Stomach smooth muscle (tissue), 2 donors: ENCODE measurements at regions not wholly inside any gene's neighbourhood (a gene's known extent, or its start where the extent isn't known, plus 50 kb on each side); places are given as distances from the start of the nearest gene placed in this dataset.

ENCODE experiments used
- H3K27ac ChIP-seq: one replicate; pipeline ENCODE4 v1.7.0; 2013; ENCODE audit warnings: mild to moderate bottlenecking, low read length, inconsistent platforms
- H3K27me3 ChIP-seq, 2 donors: one replicate each; pipeline ENCODE4 v1.7.0; 2013; ENCODE audit warnings: low read length in 2 of 2; ENCODE audit not compliant: insufficient read depth in 2 of 2, control insufficient read depth in 1 of 2
- H3K36me3 ChIP-seq, 2 donors: one replicate each; pipeline ENCODE4 v1.7.0; 2013; ENCODE audit warnings: low read length in 2 of 2; ENCODE audit not compliant: control insufficient read depth in 2 of 2, insufficient read depth in 2 of 2
- H3K4me1 ChIP-seq: one replicate; pipeline ENCODE4 v1.7.0; 2013; ENCODE audit warnings: low read length; ENCODE audit not compliant: control insufficient read depth, insufficient read depth
- H3K4me3 ChIP-seq, 2 donors: one replicate each; pipeline ENCODE4 v1.7.0; 2013; ENCODE audit warnings: low read length in 2 of 2
- H3K9ac ChIP-seq, 2 donors: one replicate each; pipeline ENCODE4 v1.7.0; 2013; ENCODE audit warnings: low read length in 2 of 2, mild to moderate bottlenecking in 1 of 2
- H3K9me3 ChIP-seq, 2 donors: one replicate each; pipeline ENCODE4 v1.7.0; 2013; ENCODE audit warnings: low read length in 2 of 2; ENCODE audit not compliant: control insufficient read depth in 2 of 2
- donor health status: healthy.
- donor health status: Pancreatic carcinoma.

DNA sequence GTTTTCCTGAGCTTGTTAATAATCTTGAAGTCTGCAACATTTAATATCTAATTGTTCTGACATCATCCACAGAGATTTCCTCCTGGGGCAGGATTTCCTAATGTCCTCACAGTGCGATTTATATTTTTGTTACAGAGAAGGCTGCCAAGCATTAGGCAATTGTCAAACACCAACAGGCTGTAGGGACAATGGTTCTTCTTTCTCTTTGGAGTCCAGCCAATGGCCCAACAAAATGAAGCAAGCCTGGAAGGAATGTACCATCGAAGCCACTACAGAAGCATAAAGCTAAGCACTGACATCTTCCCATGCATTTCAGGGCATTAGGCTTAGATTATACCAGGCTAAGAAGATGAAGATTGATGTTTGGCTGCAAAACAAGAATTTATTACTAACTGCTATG lies 173.0 kb upstream of the FRMD4B start:
- H3K36me3 ChIP-seq: no peaks in the 10 kb centered on the region
- no peaks in the 10 kb centered on the region for H3K9me3 ChIP-seq
- H3K27me3 ChIP-seq: no peaks in the 10 kb centered on the region
- no peak overlapping the region for H3K9ac ChIP-seq
- H3K27ac ChIP-seq: no peak overlapping the region
- H3K4me3 ChIP-seq: no peak overlapping the region
- H3K4me1 ChIP-seq: no peaks in the 10 kb centered on the region

DNA sequence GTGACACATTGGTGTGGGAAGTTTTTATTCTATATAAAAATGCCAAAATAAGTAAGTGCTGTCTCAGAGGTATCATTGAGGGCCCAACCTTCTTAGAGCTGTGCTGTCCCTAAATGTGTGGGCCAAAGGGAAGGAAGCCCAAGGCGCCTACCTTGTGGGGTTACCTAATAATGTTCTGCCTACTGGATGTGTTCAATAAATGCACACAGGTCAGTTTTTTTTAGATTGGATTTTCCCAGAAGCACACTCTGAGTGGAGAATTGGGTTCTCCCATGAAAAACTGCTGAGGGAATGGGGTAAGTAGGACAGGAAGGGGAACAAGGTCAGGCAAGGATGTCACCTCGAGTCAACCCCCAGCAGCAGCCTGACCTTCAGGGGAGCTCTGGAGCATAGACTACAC lies 168.7 kb upstream of the FRMD4B start:
- no peaks in the 10 kb centered on the region for H3K27me3 ChIP-seq
- H3K4me3 ChIP-seq: no peak overlapping the region
- no peak overlapping the region for H3K27ac ChIP-seq

DNA sequence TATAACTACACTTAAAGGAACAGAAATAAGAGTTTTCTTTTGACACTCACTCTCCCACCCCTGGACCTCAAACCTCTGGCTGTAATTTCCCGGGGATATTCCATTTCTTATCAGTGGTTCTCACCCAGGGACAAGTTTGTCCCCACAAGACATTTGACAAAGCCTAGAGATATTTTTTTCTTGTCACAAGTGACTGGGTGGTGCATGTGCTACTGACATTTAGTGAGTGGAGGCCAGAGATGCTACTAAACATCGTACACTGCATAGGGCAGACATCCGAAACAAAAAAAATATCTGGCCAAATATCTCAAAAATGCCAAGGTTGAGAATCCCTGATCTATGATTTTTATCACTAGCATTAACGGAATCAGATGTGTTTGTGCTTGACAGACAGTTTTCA lies 168.0 kb upstream of the FRMD4B start:
- no peak overlapping the region for H3K4me3 ChIP-seq
- H3K4me1 ChIP-seq: no peaks in the 10 kb centered on the region
- H3K36me3 ChIP-seq: no peaks in the 10 kb centered on the region
- H3K27me3 ChIP-seq: no peaks in the 10 kb centered on the region
- H3K27ac ChIP-seq: no peak overlapping the region
- no peak overlapping the region for H3K9ac ChIP-seq
- no peaks in the 10 kb centered on the region for H3K9me3 ChIP-seq

More for the DNA sequence above, 168.7 kb upstream of the FRMD4B start:
- no peaks in the 10 kb centered on the region for H3K9me3 ChIP-seq
- no peak overlapping the region for H3K9ac ChIP-seq
- no peaks in the 10 kb centered on the region for H3K36me3 ChIP-seq
- no peaks in the 10 kb centered on the region for H3K4me1 ChIP-seq

GRCh38 chr3:69547461-69547880 lies 161.6 kb upstream of the FRMD4B start:
- H3K4me1 ChIP-seq: peaks cover 6% of the 10 kb centered on the region
- H3K27me3 ChIP-seq: peaks cover 5 to 8% of the 10 kb centered on the region in 2 donors
- no peak overlapping the region for H3K4me3 ChIP-seq
- no peak overlapping the region for H3K9ac ChIP-seq
- H3K27ac ChIP-seq: no peak overlapping the region
- H3K36me3 ChIP-seq: no peaks in the 10 kb centered on the region
- H3K9me3 ChIP-seq: no peaks in the 10 kb centered on the region

DNA sequence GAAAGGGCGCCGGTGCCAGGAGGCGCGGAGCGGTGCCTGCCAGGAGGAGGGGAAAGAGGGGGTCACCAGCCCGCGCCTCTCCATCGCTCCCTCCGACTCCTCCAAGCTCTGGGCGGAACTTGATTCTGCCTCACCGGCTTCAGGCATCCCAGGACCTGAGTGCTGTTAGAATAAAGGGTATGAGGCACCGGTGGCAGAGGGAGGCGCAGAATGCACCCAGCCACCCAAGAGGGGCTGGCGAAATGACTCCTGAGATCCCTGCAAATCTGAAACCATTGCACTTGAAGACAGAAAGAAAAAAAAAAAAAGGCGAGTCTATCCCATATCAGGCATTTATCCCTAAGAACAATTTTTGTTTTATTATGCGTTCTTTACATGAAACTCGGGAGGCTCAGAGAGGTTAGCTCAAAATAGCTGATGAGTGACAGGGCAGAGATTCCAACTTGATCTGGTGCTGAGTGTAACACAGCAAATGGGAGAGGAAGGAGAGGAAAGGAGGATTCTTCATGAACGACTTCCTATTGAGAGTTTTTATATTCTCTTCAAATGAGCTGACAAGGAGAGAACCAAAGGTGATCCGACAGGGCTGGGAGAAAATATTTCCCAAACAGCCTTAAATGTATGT lies 157.0 kb upstream of the FRMD4B start:
- Histone ChIP-seq H3K4me1 (peaks cover 13% of the 10 kb centered on the region), H3K9me3 (no peaks in the 10 kb centered on the region), H3K27ac (no peak overlapping the region), H3K4me3 (peak overlapping the region in 1 of 2 donors; percentile 54), H3K27me3 (peaks cover 7 to 24% of the 10 kb centered on the region in 2 donors), H3K36me3 (no peaks in the 10 kb centered on the region), H3K9ac (no peak overlapping the region)

DNA sequence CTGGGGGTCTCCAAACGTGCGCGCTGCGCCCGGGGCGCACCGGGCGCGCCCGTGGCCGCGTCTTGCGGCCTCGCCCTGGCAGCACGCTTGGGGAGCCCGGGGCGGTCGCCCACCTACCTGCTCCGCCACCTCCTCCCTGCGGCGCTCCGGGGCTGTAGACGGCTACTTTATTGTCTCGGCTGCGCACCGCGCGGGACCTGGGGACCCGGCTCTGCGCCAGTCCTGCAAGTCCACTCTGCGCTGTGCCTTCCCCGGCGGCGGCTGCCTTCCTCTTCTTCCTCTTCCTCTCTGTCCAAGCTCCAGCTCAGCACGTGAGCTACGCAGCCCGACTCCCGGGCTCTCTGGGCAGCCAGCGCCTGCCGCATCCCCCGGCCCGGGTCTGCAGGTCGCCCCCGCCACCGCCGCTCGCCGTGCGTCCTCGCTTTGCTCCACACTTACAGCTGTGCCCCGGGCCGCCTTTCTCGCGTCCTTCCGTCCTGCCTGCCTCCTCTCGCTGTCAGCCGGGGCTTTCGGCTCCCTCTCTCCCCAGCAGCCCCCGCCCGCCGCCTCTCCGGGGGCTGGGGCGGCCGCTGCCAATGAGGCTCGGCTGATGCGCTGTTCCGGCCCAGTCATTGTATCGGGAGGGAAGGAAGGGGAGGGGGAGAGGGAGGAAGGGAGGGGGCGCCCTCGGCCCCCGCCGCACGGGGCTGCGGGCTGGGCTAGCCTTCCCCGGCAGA lies 156.4 kb upstream of the FRMD4B start:
- peak overlapping the region in 1 of 2 donors; percentile 54 for H3K4me3 ChIP-seq
- H3K27ac ChIP-seq: no peak overlapping the region
- H3K9ac ChIP-seq: no peak overlapping the region

DNA sequence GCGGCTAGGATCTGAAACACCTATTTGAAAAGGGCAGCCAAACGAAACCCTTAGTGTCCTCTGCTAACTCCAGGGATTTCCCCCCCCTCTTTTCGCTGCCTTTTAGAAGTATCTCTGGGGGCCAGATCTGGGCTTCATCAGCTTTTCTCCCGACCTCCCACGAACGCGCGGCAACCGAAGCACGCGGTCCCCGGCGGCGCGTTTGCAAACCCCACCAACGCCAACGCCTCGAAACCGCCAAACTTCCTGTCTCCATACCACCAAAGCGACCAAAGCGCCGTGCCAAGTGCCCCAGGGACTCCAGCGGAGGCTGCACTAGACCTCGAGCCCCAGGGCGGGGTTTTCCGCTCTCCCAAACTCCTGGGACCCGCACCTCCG lies 155.8 kb upstream of the FRMD4B start:
- Histone ChIP-seq H3K27ac (no peak overlapping the region), H3K4me1 (peaks cover 13% of the 10 kb centered on the region), H3K4me3 (peak overlapping the region in 1 of 2 donors; percentile 54), H3K9me3 (no peaks in the 10 kb centered on the region), H3K9ac (no peak overlapping the region), H3K27me3 (peaks cover 9 to 24% of the 10 kb centered on the region in 2 donors), H3K36me3 (no peaks in the 10 kb centered on the region)

More for the DNA sequence above, 156.4 kb upstream of the FRMD4B start:
- peaks cover 9 to 24% of the 10 kb centered on the region in 2 donors for H3K27me3 ChIP-seq
- no peaks in the 10 kb centered on the region for H3K9me3 ChIP-seq
- no peaks in the 10 kb centered on the region for H3K36me3 ChIP-seq
- H3K4me1 ChIP-seq: peaks cover 13% of the 10 kb centered on the region

DNA sequence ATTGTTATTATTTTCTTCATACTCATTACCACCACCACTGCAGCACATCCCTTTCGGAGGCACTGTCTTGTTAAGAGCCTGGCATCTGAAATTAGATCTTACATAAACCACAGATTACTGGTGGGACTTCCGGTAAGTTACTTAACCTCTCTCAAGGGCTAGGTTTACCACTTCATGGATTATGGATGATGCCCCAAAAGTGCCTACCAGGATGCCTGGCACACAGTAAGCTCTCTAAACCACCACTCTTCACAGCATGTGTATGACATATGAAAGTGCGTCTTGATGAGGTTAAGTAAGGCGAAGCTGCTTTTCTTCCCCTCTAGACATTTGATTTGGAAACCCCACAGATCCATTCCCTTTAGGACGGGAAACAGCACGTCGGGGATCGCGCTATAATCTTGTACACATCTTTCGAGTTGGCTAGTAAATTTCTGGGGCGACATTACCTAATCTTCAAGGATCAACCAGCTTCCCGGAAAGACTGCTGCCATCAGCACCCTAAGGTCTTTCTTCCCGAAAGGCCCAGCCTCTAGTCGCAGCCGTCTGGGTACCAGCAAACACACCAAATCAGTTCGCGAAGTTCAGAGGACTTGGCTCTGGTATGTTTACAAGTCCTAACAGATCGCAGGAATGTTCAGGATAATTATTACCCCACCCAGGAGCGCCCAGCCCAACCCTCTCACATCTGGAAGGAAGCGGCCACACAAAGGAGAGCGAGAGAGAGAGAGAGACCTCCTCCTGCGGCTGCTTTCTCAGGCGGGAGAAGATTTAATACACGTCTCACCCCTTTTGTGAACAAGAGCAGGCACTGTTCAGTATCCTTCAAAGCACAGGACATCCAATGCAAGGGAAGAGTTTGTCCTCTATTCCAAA lies 155.1 kb upstream of the FRMD4B start:
- peaks cover 13% of the 10 kb centered on the region for H3K4me1 ChIP-seq
- no peak overlapping the region for H3K27ac ChIP-seq
- no peak overlapping the region for H3K9ac ChIP-seq
- H3K36me3 ChIP-seq: no peaks in the 10 kb centered on the region
- no peaks in the 10 kb centered on the region for H3K9me3 ChIP-seq
- peaks cover 9 to 24% of the 10 kb centered on the region in 2 donors for H3K27me3 ChIP-seq
- peak overlapping the region in 1 of 2 donors; percentile 54 for H3K4me3 ChIP-seq

DNA sequence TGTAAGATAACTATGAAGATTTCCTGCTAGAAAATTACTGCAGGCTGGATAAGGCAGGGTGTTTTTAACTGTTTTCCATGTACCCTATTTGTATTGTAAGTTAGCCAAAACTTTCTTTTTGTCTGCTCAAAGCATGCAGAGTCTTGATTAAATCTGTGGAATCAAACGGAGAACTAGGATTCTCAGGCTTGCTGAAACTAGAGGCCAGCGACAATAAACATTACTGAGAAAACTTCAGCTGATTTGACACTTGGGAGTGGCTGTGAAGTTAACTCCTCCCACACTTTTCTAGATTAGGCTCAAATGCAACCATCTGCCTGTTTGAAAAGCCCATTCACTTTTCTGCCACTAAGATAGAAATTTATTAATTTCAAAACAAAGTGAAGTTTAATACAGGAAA lies 153.2 kb upstream of the FRMD4B start:
- no peaks in the 10 kb centered on the region for H3K36me3 ChIP-seq
- no peak overlapping the region for H3K4me3 ChIP-seq
- H3K9ac ChIP-seq: no peak overlapping the region
- peaks cover 9 to 24% of the 10 kb centered on the region in 2 donors for H3K27me3 ChIP-seq
- peaks cover 13% of the 10 kb centered on the region for H3K4me1 ChIP-seq
- H3K9me3 ChIP-seq: no peaks in the 10 kb centered on the region
- H3K27ac ChIP-seq: no peak overlapping the region

DNA sequence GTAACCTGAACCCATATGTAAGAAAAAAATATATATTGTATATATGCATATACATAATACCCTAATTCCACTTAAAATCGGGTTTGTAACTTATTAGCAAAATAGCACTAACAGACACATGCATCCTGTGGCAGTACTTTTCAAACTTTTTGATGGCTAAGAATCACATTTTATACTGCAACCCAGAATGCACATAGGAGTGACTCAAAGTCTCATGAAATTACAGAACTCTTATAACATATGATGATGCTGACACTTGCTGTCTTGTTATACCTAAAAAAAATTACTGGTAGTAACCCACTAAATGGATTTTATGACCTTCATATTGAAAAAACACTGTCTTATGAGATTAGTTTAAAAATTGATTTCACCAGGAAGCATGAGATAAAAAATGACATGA lies 152.4 kb upstream of the FRMD4B start:
- Histone ChIP-seq H3K9ac (no peak overlapping the region), H3K9me3 (no peaks in the 10 kb centered on the region)

More for the DNA sequence above, 152.4 kb upstream of the FRMD4B start:
- no peak overlapping the region for H3K4me3 ChIP-seq
- H3K27me3 ChIP-seq: peaks cover 9 to 24% of the 10 kb centered on the region in 2 donors
- H3K36me3 ChIP-seq: no peaks in the 10 kb centered on the region
- H3K4me1 ChIP-seq: peaks cover 13% of the 10 kb centered on the region
- H3K27ac ChIP-seq: no peak overlapping the region
